Lower leg skin (tissue), 4 donors: ENCODE measurements at regions not wholly inside any gene's neighbourhood (a gene's known extent, or its start where the extent isn't known, plus 50 kb on each side); places are given as distances from the start of the nearest gene placed in this dataset.
"Not testable (repeated sequence)": the region's sequence is repeated elsewhere in the genome, so short reads cannot be mapped to it uniquely, and the experiment has no call there.

Experiments used
- DNase-seq, 2 donors: peaks; one replicate each; pipeline ENCODE4 v3.0.0-alpha.2; 2019; ENCODE audit warnings: low spot score in 2 of 2
- H3K4me3 ChIP-seq: fragments of 200-600 bp; sonication (generic); 2 replicates; pipeline ENCODE4 v1.5.1; 2017; ENCODE audit warnings: mild to moderate bottlenecking, low read depth; ENCODE audit not compliant: poor library complexity, severe bottlenecking
- CTCF ChIP-seq, 3 donors: fragments of 450-650 bp; IDR thresholded peaks; one replicate each; pipeline ENCODE4 v1.5.1; 2016; ENCODE audit warnings: antibody characterized with exemption in 3 of 3, mild to moderate bottlenecking in 3 of 3, moderate library complexity in 2 of 3
- POLR2A ChIP-seq, 2 donors: fragments of 450-650 bp; IDR thresholded peaks; one replicate each; pipeline ENCODE4 v1.6.1; 2016 to 2017; ENCODE audit warnings: antibody characterized with exemption in 2 of 2, mild to moderate bottlenecking in 1 of 2, moderate library complexity in 1 of 2
- WGBS, 2 donors: methylation state at CpG; one replicate each; pipeline ENCODE4 v1.1.5; 2018; 5-methylcytosine and 5-hydroxymethylcytosine counted together
- intact Hi-C: fragments of 100-400 bp; cut with DNase I; formaldehyde crosslinking; loops from one replicate; pipeline ENCODE4 v1.15.0; 2023; ENCODE audit warnings: low total_unique reads

- intact Hi-C loops: no loop called here
- DNase-seq: no peak
- TF ChIP-seq POLR2A (IDR thresholded peaks at IDR 0.05) (no peak), CTCF (IDR thresholded peaks at IDR 0.05) (peak in 1 of 3 donors; percentile 55)
- 59 to 67% methylated on average over 8 of the region's 8 CpGs for WGBS, 2 donors
- H3K4me3 ChIP-seq: no peak overlapping the region
Observed at GRCh38 chr15:29978411-29979382, 104.1 kb upstream of the GOLGA8J start.

- H3K4me3 ChIP-seq, intact Hi-C loops, DNase-seq: not testable (repeated sequence)
- 79 to 94% methylated on average over 4 of the region's 4 CpGs for WGBS, 2 donors
Observed at GRCh38 chr15:29974056-29974455, 108.7 kb upstream of the GOLGA8J start.

GRCh38 chr15:29972051-29972450, 110.7 kb upstream of the GOLGA8J start:
- DNase-seq: no peak
- TF ChIP-seq CTCF (IDR thresholded peaks at IDR 0.05) (no peak), POLR2A (IDR thresholded peaks at IDR 0.05) (no peak)
- intact Hi-C loops: no loop called here
- H3K4me3 ChIP-seq: no peak overlapping the region
- 66 to 80% methylated on average over 2 of the region's 2 CpGs for WGBS, 2 donors

- intact Hi-C loops: no loop called here
- H3K4me3 ChIP-seq: no peak overlapping the region
- WGBS, 2 donors: 71 to 76% methylated on average over 1 of the region's 1 CpG
- DNase-seq: no peak
- no peak for TF ChIP-seq CTCF (IDR thresholded peaks at IDR 0.05)
- TF ChIP-seq POLR2A (IDR thresholded peaks at IDR 0.05): no peak
Observed at GRCh38 chr15:29970402-29970695, 112.4 kb upstream of the GOLGA8J start.

GRCh38 chr15:29969562-29970401, 113.0 kb upstream of the GOLGA8J start:
- TF ChIP-seq CTCF (IDR thresholded peaks at IDR 0.05): no peak
- TF ChIP-seq POLR2A (IDR thresholded peaks at IDR 0.05): no peak
- WGBS, 2 donors: 83 to 88% methylated on average over 10 of the region's 10 CpGs
- intact Hi-C loops: no loop called here
- H3K4me3 ChIP-seq: no peak overlapping the region
- DNase-seq: no peak

GRCh38 chr15:29968895-29969561, 113.7 kb upstream of the GOLGA8J start:
- intact Hi-C loops: no loop called here
- H3K4me3 ChIP-seq: no peak overlapping the region
- WGBS, 2 donors: 31 to 50% methylated on average over 25 to 40 of the region's 69 CpGs
- no peak for TF ChIP-seq CTCF (IDR thresholded peaks at IDR 0.05)
- no peak for DNase-seq
